ENCODE measurements at regions not wholly inside any gene's neighbourhood (a gene's known extent, or its start where the extent isn't known, plus 50 kb on each side); places are given as distances from the start of the nearest gene placed in this dataset.

DNA sequence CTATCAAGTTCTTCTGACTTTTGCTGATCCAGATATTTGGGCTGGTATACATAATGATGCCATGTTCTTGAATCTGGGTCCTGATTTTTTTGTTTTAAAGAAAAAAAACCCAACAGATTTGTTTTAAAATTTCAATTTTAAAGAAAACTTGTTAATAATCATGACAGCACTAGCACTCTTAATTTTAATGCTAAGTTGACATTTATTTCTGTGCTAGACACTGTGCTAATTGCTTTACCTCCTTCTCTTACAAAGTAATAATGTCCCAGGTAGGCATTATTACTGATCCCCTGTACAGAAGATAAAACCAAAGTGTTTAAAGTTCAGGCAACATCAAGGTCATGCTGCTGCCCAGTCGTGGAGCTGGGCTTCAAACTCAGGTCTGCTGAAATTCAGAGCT is 101.9 kb downstream of the ZNF608 start:
- Histone ChIP-seq H3K9me3 (no peaks in the 10 kb centered on the region), H3K4me3 (no peak overlapping the region), H3K27me3 (no peaks in the 10 kb centered on the region), H3K27ac (no peak overlapping the region), H3K36me3 (ENCODE audit: low read depth, missing control alignments) (no peaks in the 10 kb centered on the region), H3K4me1 (peaks cover 3% of the 10 kb centered on the region)
- no peak for DNase-seq
- TF ChIP-seq POLR2A (IDR thresholded peaks at IDR 0.05): no peak
- TF ChIP-seq, protein P1, sequence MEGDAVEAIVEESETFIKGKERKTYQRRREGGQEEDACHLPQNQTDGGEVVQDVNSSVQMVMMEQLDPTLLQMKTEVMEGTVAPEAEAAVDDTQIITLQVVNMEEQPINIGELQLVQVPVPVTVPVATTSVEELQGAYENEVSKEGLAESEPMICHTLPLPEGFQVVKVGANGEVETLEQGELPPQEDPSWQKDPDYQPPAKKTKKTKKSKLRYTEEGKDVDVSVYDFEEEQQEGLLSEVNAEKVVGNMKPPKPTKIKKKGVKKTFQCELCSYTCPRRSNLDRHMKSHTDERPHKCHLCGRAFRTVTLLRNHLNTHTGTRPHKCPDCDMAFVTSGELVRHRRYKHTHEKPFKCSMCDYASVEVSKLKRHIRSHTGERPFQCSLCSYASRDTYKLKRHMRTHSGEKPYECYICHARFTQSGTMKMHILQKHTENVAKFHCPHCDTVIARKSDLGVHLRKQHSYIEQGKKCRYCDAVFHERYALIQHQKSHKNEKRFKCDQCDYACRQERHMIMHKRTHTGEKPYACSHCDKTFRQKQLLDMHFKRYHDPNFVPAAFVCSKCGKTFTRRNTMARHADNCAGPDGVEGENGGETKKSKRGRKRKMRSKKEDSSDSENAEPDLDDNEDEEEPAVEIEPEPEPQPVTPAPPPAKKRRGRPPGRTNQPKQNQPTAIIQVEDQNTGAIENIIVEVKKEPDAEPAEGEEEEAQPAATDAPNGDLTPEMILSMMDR (IDR thresholded peaks at IDR 0.05): no peak
- 38 to 63% methylated on average over 1 of the region's 1 CpG for WGBS, 2 donors
- intact Hi-C loops (cut with DNase I; ENCODE audit: low total_unique reads): no loop called here

GRCh38 chr5:124644138-124644537 is 102.3 kb downstream of the ZNF608 start:
- no peak for TF ChIP-seq POLR2A (IDR thresholded peaks at IDR 0.05)
- TF ChIP-seq, protein P1 (IDR thresholded peaks at IDR 0.05): no peak
- H3K4me1 ChIP-seq: no peaks in the 10 kb centered on the region
- intact Hi-C loops (cut with DNase I; ENCODE audit: low total_unique reads): no loop called here
- no peak overlapping the region for H3K27ac ChIP-seq
- H3K9me3 ChIP-seq: no peaks in the 10 kb centered on the region
- H3K27me3 ChIP-seq: no peaks in the 10 kb centered on the region
- no peaks in the 10 kb centered on the region for H3K36me3 ChIP-seq (ENCODE audit: low read depth, missing control alignments)
- no peak overlapping the region for H3K4me3 ChIP-seq
- 93 to 96% methylated on average over 9 of the region's 9 CpGs for WGBS, 2 donors
- no peak for DNase-seq

DNA sequence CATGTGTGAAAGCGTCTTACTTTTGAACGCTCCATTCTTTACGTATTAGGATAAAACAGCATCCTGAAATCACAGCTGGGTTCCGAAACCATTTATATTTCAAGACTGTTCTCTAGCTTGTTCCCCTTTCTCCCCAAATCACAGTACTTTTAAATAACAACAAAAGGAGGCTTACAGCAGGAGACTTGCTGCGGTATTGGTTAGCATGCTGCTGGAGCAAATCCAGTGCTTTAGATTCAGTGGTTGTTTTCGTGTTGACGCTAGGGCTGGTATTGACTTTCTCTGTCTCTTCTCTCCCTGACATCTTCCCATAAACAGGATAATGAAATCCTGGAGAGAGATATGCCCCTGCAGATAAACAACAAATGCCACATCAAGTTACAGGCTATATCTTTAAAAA is 103.1 kb downstream of the ZNF608 start:
- intact Hi-C loops (cut with DNase I; ENCODE audit: low total_unique reads): no loop called here
- H3K36me3 ChIP-seq (ENCODE audit: low read depth, missing control alignments): no peaks in the 10 kb centered on the region
- H3K4me1 ChIP-seq: no peaks in the 10 kb centered on the region
- no peak for DNase-seq
- H3K27ac ChIP-seq: no peak overlapping the region
- 95 to 96% methylated on average over 7 of the region's 7 CpGs for WGBS, 2 donors
- no peak for TF ChIP-seq POLR2A (IDR thresholded peaks at IDR 0.05)
- TF ChIP-seq, protein P1 (IDR thresholded peaks at IDR 0.05): no peak
- no peaks in the 10 kb centered on the region for H3K9me3 ChIP-seq
- no peaks in the 10 kb centered on the region for H3K27me3 ChIP-seq
- no peak overlapping the region for H3K4me3 ChIP-seq

DNA sequence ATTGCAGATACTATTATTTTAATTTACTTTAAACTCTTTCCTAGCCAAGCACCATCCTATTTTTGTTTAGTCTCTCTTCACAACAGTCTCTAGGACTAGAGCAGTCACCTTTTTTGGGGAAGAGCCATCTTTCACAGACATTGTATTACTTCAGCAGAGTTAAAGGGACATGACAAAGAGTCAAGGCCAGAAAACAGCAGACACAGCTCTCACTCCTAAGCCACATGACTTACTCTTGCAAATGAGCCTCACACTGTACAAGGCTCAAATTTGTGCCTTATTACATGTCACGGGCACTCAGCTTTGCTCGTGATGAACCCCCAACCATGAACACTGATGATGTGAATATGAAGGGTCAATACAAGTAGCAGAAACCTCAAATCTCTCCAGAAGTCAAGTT is 104.3 kb downstream of the ZNF608 start:
- 77 to 90% methylated on average over 2 of the region's 2 CpGs for WGBS, 2 donors

More for the DNA sequence above, 104.3 kb downstream of the ZNF608 start:
- no peaks in the 10 kb centered on the region for H3K4me1 ChIP-seq
- H3K9me3 ChIP-seq: no peaks in the 10 kb centered on the region
- no peak overlapping the region for H3K27ac ChIP-seq
- DNase-seq: peak; percentile 55
- H3K4me3 ChIP-seq: no peak overlapping the region
- no peaks in the 10 kb centered on the region for H3K27me3 ChIP-seq
- intact Hi-C loops (cut with DNase I; ENCODE audit: low total_unique reads): no loop called here
- TF ChIP-seq, protein P1 (IDR thresholded peaks at IDR 0.05): no peak
- TF ChIP-seq POLR2A (IDR thresholded peaks at IDR 0.05): no peak
- no peaks in the 10 kb centered on the region for H3K36me3 ChIP-seq (ENCODE audit: low read depth, missing control alignments)
